ENCODE measurements at regions not wholly inside any gene's neighbourhood (a gene's known extent, or its start where the extent isn't known, plus 50 kb on each side); places are given as distances from the start of the nearest gene placed in this dataset.

- TF ChIP-seq CTCF (IDR thresholded peaks at IDR 0.05) (no peak), POLR2A (IDR thresholded peaks at IDR 0.05) (no peak)
These were observed 950.5 kb upstream of the INTU start for GRCh38 chr4:126682250-126682649.

All from Peyer's patch (tissue), 4 donors.